DMS79 (cell line): ENCODE measurements at regions not wholly inside any gene's neighbourhood (a gene's known extent, or its start where the extent isn't known, plus 50 kb on each side); places are given as distances from the start of the nearest gene placed in this dataset.
A peak's percentile ranks its signal among the peaks of the same experiment; 100 is the strongest.
"Not testable (repeated sequence)": the region's sequence is repeated elsewhere in the genome, so short reads cannot be mapped to it uniquely, and the experiment has no call there.

ENCODE experiments used
- DNase-seq: peaks from one replicate; lab custom pipeline; 2025; lab: John Stamatoyannopoulos, UW

DNA sequence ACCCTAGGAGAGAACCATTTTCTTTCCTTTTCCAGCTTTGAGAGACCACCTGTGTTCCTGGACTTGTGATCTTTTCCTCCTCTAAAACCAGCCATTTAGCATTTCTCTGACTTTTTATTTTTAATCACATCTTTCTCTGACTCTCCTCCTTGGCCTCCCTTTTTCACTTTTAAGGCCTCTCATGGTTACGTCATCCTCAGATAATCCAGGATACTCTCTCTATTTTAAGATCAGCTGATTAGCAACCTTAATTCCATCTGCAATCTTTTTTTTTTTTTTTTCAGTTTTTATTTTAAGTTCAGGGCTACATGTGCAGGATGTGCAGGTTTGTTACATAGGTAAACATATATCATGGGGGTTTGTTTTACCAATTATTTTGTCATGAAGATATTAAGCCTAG is 54.0 kb downstream of the RFPL4B start:
- no peak for DNase-seq

DNA sequence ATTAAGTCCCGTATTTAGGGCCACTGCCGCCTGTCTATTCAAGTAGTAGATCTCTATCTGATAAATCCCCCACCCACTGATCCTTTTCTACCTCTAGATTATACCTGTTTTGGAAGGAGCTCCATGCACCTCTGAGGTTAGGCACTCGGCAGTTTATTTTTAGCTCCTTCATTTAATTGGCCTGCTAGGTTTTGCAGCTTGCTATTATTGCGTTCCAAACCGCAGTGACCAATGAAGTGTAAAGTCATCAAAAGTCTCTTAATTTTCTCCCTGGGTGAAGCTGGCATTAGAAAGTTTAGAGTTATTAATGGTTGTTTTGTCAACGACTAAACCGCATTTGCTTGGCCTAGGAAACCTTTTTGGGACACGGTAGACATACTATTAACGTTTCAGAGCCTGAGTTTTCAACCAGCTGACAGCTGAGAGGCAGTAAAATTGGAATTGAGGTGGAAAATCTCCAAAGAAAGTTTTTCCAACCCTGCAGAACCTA is 60.0 kb downstream of the RFPL4B start:
- DNase-seq = peak; percentile 96

GRCh38 chr6:112408522-112408921 is 61.4 kb downstream of the RFPL4B start:
- DNase-seq = no peak

- no peak for DNase-seq
These were observed 62.2 kb downstream of the RFPL4B start for GRCh38 chr6:112409311-112409710.

DNA sequence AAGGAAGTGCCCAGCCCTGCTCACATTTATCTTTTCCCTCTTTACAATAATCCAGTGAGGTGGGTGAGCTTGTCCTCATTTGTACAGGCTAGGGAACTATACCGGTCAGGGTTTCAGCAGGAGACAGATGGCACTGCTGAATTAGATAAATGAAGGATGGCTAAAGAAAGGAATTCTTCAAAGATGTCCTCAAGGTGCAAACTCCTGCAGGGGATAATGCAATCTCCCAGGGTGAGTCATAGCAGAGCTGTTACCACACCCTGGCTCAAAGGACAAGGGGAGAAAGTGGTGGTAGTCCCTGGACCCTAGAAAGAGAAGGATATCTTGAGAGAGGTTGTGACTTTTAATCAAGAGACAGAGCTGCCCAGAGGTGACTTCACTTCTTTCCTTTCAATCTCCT is 66.7 kb downstream of the RFPL4B start:
- DNase-seq = no peak

GRCh38 chr6:112415366-112415765 is 68.2 kb downstream of the RFPL4B start:
- no peak for DNase-seq

DNA sequence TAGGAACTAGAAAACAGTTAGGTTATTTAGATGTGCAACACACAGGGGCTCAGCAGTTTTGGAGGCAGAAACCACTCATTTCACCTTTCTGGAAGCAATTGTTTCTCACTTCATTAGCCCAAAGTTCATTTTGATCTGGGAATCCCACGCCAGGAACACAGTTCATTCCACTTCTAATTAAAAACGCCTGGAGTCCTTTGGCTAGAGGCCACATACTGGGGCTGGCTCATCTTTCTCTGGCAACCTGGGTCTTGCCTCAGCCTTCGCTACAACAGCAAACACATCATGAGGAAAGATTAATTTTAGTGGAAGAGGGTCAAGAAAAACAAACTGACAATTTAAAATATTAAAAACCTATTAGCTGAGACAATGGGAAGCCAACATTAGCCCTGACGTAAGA is 69.7 kb downstream of the RFPL4B start:
- DNase-seq = no peak

- not testable (repeated sequence) for DNase-seq
These were observed 79.9 kb downstream of the RFPL4B start for GRCh38 chr6:112427011-112427410.

- no peak for DNase-seq
These were observed 80.4 kb downstream of the RFPL4B start for GRCh38 chr6:112427499-112427898.

DNA sequence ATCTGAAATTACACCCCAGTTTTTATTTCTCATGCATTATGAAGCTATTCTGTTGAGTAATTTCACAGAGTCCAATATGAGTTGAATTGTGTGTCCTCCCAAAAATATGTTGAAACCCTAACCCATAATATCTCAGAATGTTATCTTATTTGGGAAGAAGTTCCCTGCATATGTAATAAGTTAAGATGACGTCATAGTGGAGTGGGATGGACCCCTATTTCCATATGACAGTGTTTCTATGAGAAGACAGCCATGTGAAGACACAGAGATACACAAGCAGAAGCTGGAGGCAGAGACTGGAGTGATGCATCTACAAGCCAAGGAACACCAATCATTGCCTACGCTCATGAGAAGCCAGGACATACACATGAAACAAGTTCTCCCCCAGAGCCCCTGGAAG is 81.3 kb downstream of the RFPL4B start:
- DNase-seq = no peak

DNA sequence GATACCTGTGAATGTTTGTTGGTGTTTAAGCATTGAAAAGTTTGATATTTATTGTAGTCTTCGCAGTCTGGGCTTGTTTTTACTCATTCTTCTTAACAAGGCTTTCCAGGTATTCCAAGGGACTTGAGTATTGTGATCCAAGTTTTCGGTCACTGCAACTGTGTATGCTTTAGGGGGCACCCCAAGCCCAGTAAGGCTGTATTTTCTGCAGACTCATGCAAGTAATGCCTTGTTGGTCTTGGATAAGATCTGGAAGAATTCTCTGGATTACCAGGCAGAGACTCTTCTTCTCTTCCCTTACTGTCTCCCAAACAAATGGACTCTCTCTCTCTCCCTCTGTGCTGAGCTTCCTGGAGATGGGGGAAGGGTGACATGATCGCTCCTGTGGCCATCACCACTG is 82.1 kb downstream of the RFPL4B start:
- DNase-seq = no peak

DNA sequence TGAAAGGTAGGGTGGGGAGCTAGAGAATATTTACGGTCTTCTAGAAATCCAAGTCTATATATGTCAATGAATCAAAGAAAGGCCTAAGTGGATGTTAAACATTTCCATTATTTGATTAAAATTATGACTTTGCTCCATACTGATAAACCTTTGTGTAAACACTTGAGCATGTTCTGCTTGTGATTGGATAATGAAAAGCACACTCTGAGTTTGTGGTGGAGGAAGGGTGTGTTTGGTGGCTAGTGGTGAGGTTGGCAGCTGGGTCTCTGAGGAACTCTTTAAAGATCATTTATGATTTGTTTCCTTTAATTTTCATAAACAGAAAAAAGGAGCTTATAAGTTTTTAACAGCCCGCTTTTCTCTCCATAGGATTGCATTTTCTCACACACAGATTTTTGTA is 84.7 kb downstream of the RFPL4B start:
- DNase-seq = no peak

DNA sequence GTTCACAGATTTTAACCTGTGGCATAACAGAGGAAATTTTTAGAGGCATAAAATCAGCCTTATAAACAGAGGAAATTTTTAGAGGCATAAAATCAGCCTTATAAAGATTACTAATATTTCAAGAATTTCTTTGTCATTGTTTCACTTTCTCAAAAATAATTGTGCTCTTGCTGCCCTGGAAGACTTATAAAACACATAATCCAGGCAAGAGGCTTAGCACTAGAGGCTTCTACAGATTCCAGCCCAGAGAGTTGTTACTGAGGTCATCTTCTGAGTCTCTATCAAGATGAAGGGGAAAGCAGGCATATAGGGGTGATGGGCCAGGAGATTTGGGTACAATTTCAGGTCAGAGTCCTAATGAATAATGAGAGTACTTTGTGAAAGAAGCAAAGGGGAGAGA is 85.7 kb downstream of the RFPL4B start:
- no peak for DNase-seq

GRCh38 chr6:112433457-112433856 is 86.3 kb downstream of the RFPL4B start:
- no peak for DNase-seq

DNA sequence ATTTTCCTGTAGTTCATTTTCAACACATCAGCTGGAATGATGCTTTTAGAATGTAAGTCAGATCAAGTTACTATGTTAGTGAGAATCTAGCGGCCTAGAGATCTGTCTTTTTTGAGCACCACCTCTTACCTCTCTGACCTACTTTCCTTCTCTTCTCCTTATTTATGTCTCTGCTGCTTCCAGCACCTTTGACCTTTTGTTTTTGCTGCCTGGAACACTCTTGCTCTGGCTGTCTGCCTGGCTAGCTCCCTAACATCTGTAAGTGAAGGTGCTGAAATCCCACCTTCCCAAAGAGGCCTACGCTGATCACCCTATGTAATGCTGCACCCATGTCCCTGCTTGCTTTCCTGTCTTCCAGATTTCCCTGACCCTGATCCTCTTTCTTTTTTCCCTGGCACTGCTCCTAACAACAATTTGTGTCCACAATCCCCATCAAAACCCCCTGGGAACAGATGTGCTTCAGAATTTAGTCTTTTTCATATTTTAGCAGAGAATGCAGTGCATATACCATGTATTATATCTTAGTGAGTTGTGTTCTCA is 87.8 kb downstream of the RFPL4B start:
- DNase-seq = no peak

DNA sequence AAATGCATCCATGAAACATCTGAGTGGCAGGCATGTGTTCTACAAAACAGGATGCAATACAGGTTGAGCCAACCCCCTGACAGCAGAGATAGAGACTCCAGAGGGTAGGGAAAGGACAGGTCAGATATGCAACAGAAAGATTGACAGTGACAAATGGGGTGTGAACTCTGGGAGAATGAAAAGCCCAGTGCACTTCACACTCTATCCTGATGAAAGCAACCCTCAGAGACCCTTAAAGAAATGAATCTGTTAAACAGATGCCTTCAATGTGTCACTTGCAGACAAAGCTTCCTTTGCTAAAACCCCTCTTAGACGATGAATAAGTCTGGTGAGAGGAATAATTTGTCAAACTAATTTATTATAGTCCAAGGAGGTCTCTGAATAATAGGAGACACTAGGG is 89.9 kb downstream of the RFPL4B start:
- DNase-seq = no peak

DNA sequence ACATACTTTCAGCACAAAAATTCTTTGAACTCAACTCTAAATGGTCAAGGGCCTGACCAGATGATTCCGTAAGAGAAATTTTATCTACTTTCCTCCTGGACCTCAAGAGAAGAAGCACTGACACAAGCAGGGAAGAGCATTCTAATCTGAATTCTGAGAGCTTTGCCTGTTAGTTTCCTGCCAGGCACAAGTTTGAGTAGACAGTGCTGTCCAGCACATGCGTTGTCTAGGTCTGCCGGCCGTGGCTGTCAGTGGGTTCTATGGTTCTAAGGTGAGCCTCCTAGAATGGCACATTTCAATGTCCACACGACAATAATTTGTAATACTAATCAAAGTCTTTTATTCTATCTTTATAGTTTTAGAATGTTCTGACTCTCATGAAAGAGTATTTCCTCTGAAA is 91.9 kb downstream of the RFPL4B start:
- DNase-seq = no peak

GRCh38 chr6:112439432-112439831 is 92.3 kb downstream of the RFPL4B start:
- DNase-seq = no peak

DNA sequence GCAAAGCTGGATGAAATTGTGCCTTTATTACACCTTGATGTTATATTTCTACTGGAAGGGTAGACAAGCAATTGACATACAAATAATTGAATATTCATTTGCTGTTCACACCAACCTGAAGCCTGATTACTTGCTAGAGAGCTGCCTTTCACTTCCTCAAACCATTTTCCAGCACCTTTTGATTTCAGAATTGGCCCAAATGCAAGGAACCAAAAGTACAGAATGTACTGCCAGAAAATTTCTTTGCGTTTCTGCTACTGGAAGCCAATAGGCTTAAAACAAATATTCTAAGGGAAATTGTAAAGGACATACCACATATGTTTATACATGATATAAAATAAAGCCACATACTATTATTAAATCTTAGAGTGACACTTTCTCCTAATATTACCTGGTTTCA is 94.5 kb downstream of the RFPL4B start:
- DNase-seq = no peak

DNA sequence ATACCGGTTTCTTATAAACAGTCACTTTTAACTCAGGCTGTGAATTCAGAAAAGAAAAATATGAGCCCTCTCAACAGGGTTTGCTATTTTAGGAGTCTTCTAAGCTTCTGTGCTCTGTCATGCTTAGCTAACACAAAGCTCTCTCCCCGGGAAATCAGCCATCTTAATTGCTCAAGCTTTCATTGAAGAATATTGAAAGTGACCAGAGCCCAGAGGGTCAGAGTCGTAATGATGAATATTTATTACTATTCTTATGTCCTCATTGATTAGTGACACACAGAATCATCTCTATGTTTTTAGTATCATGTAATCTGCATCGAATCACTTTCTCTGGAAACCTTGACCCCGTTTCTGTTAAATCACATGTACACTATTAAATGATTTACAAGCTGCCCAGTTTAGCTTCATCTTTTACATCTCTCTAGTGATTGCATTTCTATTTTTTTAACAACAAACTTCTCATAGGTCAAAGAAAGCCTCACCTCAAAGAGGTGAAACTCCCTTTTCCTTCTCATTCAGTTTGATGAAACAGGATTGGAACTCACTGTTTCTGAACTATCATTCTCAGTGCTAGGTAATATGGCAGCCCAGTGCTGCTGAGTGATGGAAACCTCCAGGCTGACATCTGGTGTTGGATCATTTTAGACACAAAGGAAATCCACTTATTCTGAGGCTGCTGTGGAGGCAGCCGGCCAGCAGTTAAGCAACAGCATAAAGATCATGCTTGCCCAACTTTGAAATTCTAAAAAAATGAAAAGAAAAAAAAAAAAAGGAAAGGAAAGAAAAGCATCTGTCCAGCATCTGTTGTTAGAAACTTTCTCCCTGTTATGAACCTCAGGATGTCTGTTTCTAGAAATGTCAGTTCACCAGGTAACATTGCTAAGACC is 96.3 kb downstream of the RFPL4B start:
- DNase-seq = peak; percentile 49

DNA sequence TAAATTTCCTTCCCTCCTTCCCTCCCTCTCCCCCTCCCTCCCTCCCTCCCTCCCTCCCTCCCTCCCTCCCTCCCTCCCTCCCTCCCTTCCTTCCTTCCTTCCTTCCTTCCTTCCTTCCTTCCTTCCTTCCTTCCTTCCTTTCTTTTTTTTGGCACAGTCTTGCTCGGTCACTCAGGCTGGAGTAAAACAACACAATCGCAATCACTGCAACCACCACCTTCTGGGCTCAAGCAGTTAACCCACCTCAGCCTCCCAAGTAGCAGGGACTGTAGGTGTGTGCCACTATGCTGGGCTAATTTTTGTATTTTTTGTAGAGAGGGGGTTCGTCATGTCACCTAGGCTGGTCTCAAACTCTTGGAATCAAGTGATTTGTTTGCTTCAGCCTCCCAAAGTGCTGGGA is 101.7 kb downstream of the RFPL4B start:
- DNase-seq = not testable (repeated sequence)

DNA sequence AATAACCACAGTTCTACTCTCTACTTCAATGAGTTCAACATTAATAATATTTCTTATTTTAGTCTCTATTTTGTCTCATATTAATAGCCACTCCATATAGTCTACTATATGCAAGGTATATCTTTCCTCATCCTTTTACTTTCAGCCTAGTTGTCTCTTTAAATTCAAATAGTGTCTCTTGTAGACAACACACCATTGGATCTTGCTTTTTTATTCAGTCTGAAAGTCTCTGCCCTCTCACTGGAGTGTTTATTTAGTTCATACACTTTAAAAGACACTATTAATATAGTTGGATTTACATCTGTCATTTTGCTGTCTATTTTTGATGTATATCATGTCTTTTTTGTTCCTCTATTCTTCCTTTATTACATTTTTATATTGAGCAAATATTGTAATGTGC is 103.5 kb downstream of the RFPL4B start:
- no peak for DNase-seq

DNA sequence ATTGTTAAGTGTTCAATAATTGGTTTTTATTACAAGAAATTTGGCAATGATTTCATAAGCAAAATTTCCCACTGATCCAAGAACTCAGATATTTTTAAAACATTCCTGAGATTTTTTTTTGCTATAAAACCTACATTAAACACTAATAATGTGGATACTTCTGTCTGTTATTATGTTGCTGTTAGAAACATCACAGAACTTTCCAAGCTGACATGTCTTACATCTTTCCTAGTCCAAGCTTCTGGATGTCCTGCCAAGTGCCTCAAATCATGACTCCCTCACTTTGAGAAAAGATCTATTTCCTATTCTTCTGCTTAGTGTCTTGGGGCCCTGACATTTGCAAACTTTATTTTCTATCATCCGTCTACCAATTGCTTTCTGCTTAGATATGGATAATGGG is 110.8 kb downstream of the RFPL4B start:
- no peak for DNase-seq
